Activated naive CD4-positive, alpha-beta T cell treated with anti-CD3 and anti-CD28 coated beads, Interleukin-2, amount 10 ng/mL, durations not matched to agents 7 days and 5 days (primary cell): ENCODE measurements at regions not wholly inside any gene's neighbourhood (a gene's known extent, or its start where the extent isn't known, plus 50 kb on each side); places are given as distances from the start of the nearest gene placed in this dataset.
A peak's percentile ranks its signal among the peaks of the same experiment; 100 is the strongest.
"Not testable (repeated sequence)": the region's sequence is repeated elsewhere in the genome, so short reads cannot be mapped to it uniquely, and the experiment has no call there.

ENCODE experiments used
- CTCF ChIA-PET: fragments of 350-600 bp; sonication (Branson Sonifier 250); formaldehyde crosslinking; loops from one replicate; lab custom pipeline; 2021; ENCODE audit warnings: antibody characterized with exemption; lab: Charles Lee
- DNase-seq: peaks from one replicate; pipeline ENCODE4 v3.0.0-alpha.2; 2020
- H3K27ac Mint-ChIP-seq: one replicate; pipeline ENCODE4 v1.8.0; 2021; ENCODE audit warnings: mild to moderate bottlenecking, moderate library complexity, mixed read lengths
- H3K27me3 Mint-ChIP-seq: one replicate; pipeline ENCODE4 v1.8.0; 2021; ENCODE audit warnings: mild to moderate bottlenecking, mixed read lengths
- H3K36me3 Mint-ChIP-seq: one replicate; pipeline ENCODE4 v1.8.0; 2021; ENCODE audit warnings: mixed read lengths
- H3K4me1 Mint-ChIP-seq: one replicate; pipeline ENCODE4 v1.8.0; 2021; ENCODE audit warnings: mixed read lengths
- H3K4me3 Mint-ChIP-seq: one replicate; pipeline ENCODE4 v1.8.0; 2021; ENCODE audit warnings: mild to moderate bottlenecking, moderate library complexity, mixed read lengths
- H3K9me3 Mint-ChIP-seq: one replicate; pipeline ENCODE4 v1.8.0; 2021; ENCODE audit warnings: mixed read lengths

DNA sequence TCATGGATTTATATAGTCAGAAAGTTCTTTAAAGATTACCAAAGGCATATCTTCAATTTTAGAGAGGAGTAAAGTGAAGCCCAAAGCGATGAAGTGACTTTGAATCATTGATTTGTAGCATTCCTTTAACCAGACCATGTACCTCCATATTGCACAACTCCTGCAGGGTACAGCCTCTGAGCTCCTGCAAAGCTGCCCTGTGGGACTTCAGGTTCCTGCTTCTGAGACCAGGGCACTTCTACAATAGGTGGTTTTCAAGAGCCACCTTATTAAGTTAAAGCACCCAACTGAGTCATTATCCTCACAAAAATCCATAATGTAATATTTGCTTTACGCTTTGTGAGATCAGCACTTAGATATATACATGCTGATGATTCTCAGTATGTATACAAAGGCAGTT lies 270.7 kb upstream of the RGS17 start:
- CTCF ChIA-PET = no interaction called here
- Mint-ChIP-seq H3K36me3 (no peaks in the 10 kb centered on the region), H3K4me1 (no peaks in the 10 kb centered on the region), H3K9me3 (peaks cover 1% of the 10 kb centered on the region), H3K27ac (no peak overlapping the region), H3K4me3 (no peak overlapping the region), H3K27me3 (no peaks in the 10 kb centered on the region)
- no peak for DNase-seq

DNA sequence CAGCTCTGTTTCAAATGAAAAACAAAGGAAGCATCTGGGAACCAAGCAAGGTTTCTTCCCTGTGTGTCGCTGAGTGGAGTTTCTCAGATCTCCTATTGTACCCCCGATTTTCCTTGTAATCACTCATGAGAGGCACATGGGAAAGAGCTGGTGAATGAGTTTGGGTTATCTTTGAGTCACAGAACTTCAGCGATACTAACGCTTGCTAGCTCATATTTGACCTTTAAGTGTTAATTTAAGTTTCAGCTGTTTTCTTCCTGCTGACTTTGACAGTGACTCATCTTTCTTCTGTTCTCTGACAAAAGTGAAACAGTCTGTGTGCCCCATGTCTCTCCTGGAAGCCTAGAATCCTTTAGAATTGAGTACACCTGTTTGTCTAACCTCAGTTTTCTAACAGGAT lies 261.1 kb upstream of the RGS17 start:
- Mint-ChIP-seq H3K27me3 (no peaks in the 10 kb centered on the region), H3K9me3 (peaks cover 1% of the 10 kb centered on the region), H3K36me3 (no peaks in the 10 kb centered on the region), H3K27ac (no peak overlapping the region), H3K4me3 (no peak overlapping the region), H3K4me1 (no peaks in the 10 kb centered on the region)
- CTCF ChIA-PET = no interaction called here
- DNase-seq = no peak

DNA sequence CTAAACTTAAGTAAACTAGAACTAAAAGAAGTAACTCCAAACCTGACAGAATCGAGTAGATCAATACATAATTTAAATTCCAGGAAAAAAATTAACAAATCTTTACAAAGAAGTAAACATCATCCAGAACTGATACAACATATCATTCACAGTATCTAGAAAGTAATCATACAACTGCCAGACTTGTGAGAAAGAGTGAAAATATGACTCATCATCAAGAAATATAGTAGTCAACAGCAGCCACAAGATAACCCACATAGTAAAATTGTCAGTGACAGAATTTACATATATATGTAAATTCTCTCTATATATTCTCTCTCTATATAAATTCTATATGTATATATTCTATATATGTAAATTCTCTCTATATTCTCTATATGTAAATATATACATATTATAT lies 242.8 kb upstream of the RGS17 start:
- Mint-ChIP-seq H3K27ac (no peak overlapping the region), H3K9me3 (no peaks in the 10 kb centered on the region), H3K4me1 (no peaks in the 10 kb centered on the region), H3K27me3 (no peaks in the 10 kb centered on the region), H3K36me3 (no peaks in the 10 kb centered on the region), H3K4me3 (no peak overlapping the region)
- CTCF ChIA-PET = no interaction called here
- no peak for DNase-seq

DNA sequence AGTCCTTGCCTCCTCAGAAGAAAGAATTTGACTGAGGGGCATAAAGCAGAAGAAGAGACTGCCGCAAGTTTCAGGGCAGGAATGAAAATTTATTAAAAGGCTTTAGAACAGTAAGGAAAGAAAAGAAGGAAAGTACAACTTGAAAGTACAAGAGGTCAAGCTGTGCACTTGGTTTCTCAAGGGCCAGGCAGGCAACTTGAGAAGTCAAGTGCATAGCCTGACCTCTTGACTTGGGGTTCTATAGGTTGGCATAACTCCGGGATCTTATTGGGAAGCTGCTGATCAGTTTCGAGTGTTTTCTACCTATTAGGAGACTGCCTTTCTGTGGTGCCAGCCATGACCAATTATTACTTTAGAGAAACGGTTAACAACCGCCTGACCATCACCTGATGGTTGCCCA lies 237.0 kb upstream of the RGS17 start:
- H3K36me3 Mint-ChIP-seq = no peaks in the 10 kb centered on the region
- no peaks in the 10 kb centered on the region for H3K27me3 Mint-ChIP-seq
- no peaks in the 10 kb centered on the region for H3K9me3 Mint-ChIP-seq
- H3K27ac Mint-ChIP-seq = no peak overlapping the region
- CTCF ChIA-PET = no interaction called here
- no peak overlapping the region for H3K4me3 Mint-ChIP-seq
- no peak for DNase-seq
- H3K4me1 Mint-ChIP-seq = no peaks in the 10 kb centered on the region

DNA sequence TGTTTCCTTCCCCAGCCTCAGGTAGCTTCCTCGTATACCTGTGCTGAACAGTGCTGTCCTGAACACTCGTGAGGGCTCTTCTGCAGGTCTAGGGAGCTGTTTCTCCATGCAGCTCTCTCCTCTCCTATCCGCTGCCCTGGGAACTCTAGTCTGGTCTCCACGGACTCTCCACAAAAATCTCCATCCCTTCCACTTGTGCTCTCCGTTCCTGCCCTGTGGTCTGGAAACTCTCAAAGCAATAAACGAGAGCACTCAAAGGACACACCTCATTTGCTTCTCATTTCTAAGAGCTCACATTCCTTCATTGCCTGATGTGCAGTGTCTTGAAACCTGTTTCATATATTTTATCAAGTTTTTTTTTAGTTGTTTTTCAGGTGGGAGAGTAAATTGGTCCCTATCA lies 235.9 kb upstream of the RGS17 start:
- CTCF ChIA-PET = no interaction called here
- no peak for DNase-seq
- H3K4me1 Mint-ChIP-seq = no peaks in the 10 kb centered on the region
- no peak overlapping the region for H3K27ac Mint-ChIP-seq
- H3K27me3 Mint-ChIP-seq = no peaks in the 10 kb centered on the region
- no peaks in the 10 kb centered on the region for H3K36me3 Mint-ChIP-seq
- no peaks in the 10 kb centered on the region for H3K9me3 Mint-ChIP-seq
- no peak overlapping the region for H3K4me3 Mint-ChIP-seq

DNA sequence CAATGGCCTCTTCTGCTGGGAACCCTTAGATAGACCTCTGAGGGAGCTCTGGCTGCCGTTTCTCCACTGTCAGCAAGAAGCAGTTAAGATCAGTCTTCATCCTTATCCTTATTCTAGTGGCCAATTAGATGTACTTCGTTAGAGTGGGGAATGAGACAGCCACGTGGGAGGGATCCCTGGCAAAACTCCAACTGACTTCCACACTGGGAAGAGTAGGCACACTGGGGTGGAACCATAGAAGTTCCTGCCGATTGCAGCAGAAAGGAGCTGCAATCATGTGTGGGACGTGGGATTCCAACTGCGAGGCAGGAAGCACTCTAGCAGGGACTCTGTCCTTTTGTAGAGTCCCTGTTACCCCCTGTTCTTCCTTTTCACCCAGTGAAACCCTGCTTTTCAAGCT lies 226.3 kb upstream of the RGS17 start:
- Mint-ChIP-seq H3K36me3 (no peaks in the 10 kb centered on the region), H3K4me3 (no peak overlapping the region)
- CTCF ChIA-PET = no interaction called here

DNA sequence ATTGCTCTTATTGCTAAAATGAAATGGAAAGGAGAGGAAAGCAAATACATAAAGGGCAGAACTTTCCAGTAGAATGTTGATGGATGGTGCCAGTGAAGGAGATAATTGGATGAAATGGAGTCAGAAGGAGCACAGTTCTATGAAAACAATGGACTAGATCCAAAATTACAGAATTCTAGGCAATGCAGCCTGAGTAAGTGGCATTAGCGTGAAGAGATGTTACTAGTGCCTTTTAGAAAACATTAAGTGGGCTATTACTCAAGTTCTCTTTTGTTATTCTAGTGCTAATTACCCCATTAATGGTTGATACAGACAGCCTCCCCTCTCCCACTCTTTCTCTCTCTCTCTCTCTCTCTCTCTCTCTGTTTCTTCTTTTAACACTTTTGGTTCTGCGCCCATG lies 209.5 kb upstream of the RGS17 start:
- CTCF ChIA-PET = no interaction called here
- H3K9me3 Mint-ChIP-seq = no peaks in the 10 kb centered on the region
- no peak overlapping the region for H3K4me3 Mint-ChIP-seq
- no peak for DNase-seq
- H3K4me1 Mint-ChIP-seq = no peaks in the 10 kb centered on the region
- no peaks in the 10 kb centered on the region for H3K36me3 Mint-ChIP-seq
- H3K27ac Mint-ChIP-seq = no peak overlapping the region
- no peaks in the 10 kb centered on the region for H3K27me3 Mint-ChIP-seq

More for the DNA sequence above, 226.3 kb upstream of the RGS17 start:
- Mint-ChIP-seq H3K27me3 (no peaks in the 10 kb centered on the region), H3K9me3 (no peaks in the 10 kb centered on the region), H3K4me1 (no peaks in the 10 kb centered on the region), H3K27ac (no peak overlapping the region)
- DNase-seq = no peak

DNA sequence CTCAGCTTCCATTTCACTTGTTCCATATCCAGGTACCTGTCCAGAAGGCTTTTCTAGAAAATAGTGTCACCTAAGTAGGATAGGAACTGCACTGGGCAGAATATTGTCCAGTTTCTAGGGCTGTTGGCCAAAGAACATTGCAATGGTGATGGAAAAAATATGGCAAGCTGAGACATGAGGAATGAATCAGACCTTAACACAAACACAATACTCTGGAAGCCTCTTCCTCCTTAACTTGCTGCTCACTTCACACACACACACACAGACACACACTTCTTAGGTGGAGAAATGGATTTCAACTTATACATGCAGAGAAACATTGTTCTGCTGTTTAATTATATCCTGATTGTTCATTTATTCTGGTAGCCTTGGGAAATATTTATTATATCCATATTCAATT lies 203.0 kb upstream of the RGS17 start:
- Mint-ChIP-seq H3K36me3 (no peaks in the 10 kb centered on the region), H3K4me3 (no peak overlapping the region), H3K27ac (no peak overlapping the region), H3K9me3 (no peaks in the 10 kb centered on the region), H3K27me3 (no peaks in the 10 kb centered on the region), H3K4me1 (no peaks in the 10 kb centered on the region)
- CTCF ChIA-PET = no interaction called here
- DNase-seq = no peak

DNA sequence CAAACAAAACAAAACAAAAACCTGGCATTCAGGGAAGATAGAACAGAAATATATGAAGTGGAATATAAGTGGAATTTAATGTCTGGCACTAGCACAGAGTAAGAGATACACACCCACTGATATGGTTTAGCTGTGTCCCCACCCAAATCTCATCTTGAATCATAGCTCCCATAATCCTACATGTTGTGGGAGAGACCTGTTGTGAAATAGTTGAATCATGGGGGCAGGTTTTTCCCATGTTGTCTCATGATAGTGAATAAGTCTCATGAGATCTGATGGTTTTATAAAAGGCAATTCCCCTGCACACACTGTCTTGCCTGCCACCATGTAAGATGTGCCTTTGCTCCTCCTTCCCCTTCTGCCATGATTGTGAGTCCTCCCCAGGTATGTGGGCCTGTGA lies 200.1 kb upstream of the RGS17 start:
- H3K27me3 Mint-ChIP-seq, H3K4me1 Mint-ChIP-seq, H3K36me3 Mint-ChIP-seq, DNase-seq, H3K27ac Mint-ChIP-seq, CTCF ChIA-PET, H3K4me3 Mint-ChIP-seq, H3K9me3 Mint-ChIP-seq: not testable (repeated sequence)

DNA sequence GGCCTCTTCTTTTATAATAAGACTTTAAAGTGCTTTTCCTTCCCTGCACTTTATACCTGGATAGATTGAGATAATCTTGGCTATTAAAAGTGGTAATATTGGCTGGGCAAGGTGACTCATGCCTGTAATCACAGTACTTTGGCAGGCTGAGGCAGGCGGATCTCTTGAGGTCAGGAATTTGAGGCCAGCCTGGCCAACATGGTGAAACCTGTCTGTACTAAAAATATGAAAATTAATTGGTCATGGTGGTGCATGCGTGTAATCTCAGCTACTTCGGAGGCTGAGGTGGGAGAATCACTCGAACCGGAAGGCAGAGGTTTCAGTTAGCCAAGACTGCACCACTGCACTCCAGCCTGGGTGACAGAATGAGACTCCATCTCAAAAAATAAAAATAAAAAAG lies 197.1 kb upstream of the RGS17 start:
- no peaks in the 10 kb centered on the region for H3K9me3 Mint-ChIP-seq
- no peaks in the 10 kb centered on the region for H3K27me3 Mint-ChIP-seq
- no peaks in the 10 kb centered on the region for H3K36me3 Mint-ChIP-seq
- no peaks in the 10 kb centered on the region for H3K4me1 Mint-ChIP-seq
- CTCF ChIA-PET = no interaction called here
- no peak overlapping the region for H3K27ac Mint-ChIP-seq
- no peak overlapping the region for H3K4me3 Mint-ChIP-seq
- DNase-seq = no peak

DNA sequence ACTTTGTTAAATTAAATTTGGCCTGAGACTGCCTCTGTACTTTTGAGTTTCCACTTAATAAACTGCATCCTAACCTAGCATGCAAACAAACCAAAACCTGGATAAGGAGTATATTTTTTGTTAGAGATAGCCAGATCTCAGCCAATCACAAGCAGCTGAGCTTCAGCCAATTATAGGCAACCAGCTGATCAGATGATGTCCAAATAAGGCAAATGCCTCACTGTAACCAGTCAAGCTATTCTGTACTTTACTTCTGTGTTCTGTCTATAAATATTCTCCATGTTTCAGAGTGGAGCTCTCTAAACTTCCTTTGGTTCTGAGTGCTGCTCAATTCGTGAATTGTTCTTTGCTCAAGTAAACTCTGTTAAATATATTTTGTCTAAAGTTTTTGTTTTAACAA lies 194.6 kb upstream of the RGS17 start:
- Mint-ChIP-seq H3K27me3 (no peaks in the 10 kb centered on the region), H3K27ac (no peak overlapping the region), H3K4me1 (no peaks in the 10 kb centered on the region), H3K4me3 (no peak overlapping the region), H3K9me3 (no peaks in the 10 kb centered on the region), H3K36me3 (no peaks in the 10 kb centered on the region)
- CTCF ChIA-PET = no interaction called here
- no peak for DNase-seq

DNA sequence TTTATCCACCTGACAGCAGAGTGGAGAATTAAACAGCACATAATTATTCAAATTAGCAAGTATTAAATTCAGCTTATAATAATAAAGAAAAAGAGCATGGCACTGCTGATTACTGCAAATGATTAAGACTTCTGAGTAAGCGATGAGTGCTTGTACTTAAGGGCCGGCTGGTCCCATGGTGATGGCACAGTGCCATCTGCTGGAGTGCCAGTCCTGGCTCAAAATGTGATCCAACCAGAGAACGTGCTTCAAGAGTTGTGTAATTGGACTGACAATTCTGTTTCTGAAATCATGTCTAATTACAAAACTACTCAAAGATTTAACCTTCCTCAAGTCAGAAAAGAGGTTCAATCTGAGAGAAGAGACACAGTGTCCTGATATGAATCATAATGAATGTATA lies 181.6 kb upstream of the RGS17 start:
- Mint-ChIP-seq H3K36me3 (no peaks in the 10 kb centered on the region), H3K4me1 (peaks cover 13% of the 10 kb centered on the region), H3K4me3 (no peak overlapping the region), H3K27me3 (no peaks in the 10 kb centered on the region), H3K27ac (no peak overlapping the region), H3K9me3 (no peaks in the 10 kb centered on the region)
- CTCF ChIA-PET = interaction anchor here (0.8 to 2.7 kb wide), 2 partner anchors 82 to 282 kb away, joined by 3 to 16 read pairs; no protein-coding TSS in a partner anchor
- peak; percentile 49 for DNase-seq

DNA sequence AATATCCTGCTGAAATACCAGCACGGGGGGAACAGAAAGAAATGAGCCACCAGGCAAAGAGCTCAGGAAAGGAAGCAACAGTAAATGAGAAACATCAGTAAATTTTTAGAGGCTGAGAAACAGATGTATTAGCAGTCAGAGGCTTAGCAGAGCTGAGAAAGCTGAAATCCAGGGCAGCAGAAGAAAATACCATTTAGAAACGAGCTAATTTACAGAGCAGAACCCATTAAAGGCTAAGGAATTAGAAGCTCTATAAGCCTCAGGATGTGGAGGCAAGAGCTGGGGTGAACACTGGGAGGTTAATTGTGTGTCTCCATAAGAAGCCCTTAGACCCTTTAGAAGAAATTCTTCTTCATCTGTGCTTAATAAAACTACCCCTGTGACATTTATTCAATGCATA lies 178.6 kb upstream of the RGS17 start:
- Mint-ChIP-seq H3K36me3 (no peaks in the 10 kb centered on the region), H3K4me3 (no peak overlapping the region), H3K9me3 (no peaks in the 10 kb centered on the region), H3K27me3 (no peaks in the 10 kb centered on the region), H3K27ac (no peak overlapping the region), H3K4me1 (peaks cover 13% of the 10 kb centered on the region)
- no peak for DNase-seq
- CTCF ChIA-PET = no interaction called here

DNA sequence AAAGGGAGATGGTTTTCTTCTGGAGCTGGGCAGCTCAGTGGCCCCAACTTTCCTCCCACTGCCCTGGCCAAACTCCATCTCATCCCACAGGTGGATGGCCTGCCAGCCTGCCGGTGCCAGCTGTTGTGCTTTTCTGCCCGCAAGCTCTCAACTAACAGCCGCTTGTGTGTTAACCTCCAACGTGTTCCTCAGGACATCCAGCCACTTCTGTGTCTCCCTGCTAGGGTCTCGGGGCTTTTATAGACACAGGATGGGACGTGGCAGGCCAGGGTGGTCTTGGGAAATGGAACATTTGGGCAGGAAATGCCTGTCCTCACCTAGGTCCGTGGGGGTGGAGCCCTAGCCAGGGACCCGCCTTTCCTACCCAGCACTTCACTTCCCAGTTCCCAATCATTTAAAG lies 171.1 kb upstream of the RGS17 start:
- no peaks in the 10 kb centered on the region for H3K27me3 Mint-ChIP-seq
- no peaks in the 10 kb centered on the region for H3K36me3 Mint-ChIP-seq
- no peak for DNase-seq
- no peaks in the 10 kb centered on the region for H3K9me3 Mint-ChIP-seq
- no peak overlapping the region for H3K4me3 Mint-ChIP-seq
- no peak overlapping the region for H3K27ac Mint-ChIP-seq
- CTCF ChIA-PET = no interaction called here
- H3K4me1 Mint-ChIP-seq = no peaks in the 10 kb centered on the region

DNA sequence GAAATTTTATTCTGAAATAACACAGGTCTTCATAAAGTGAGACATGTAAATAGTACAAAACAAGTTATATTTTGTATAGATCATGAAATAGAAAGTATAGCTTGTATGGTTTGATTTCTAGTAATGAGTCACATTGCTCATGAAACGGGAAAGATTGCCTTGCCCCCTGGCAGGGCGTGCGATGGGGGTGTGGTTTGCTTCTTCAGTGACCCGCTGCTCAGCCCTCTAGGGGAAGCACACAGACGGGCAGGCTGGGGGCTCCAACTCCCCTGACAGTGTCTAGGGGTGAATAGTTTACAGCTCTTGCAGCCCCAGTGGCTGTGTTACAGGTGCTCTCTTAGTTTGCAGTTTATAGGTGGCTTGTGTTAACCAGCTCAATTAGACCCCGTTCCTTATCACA lies 170.5 kb upstream of the RGS17 start:
- CTCF ChIA-PET = no interaction called here
- Mint-ChIP-seq H3K27me3 (no peaks in the 10 kb centered on the region), H3K36me3 (no peaks in the 10 kb centered on the region), H3K9me3 (no peaks in the 10 kb centered on the region), H3K27ac (no peak overlapping the region), H3K4me3 (no peak overlapping the region), H3K4me1 (no peaks in the 10 kb centered on the region)
- peak; percentile 17 for DNase-seq

DNA sequence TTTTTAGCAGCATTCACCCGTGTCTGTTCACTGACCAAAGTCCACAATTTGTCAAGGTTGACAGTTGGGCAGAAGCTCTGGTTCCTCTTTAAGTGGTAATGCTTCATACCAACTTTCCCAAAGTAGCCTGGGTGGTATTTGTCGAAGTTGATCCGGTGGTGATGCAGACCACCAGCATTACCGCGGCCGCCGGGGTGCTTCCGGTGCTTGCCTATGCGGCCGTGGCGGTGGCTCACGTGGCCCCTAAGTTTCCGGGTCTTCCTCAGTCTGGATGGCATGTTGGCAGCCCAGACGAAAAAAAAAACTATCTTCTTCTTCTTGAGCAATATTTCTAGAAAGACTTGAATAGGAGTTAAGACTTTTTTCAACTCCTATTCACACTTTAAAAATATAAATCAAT lies 151.4 kb upstream of the RGS17 start:
- H3K4me1 Mint-ChIP-seq, H3K36me3 Mint-ChIP-seq, CTCF ChIA-PET, DNase-seq, H3K9me3 Mint-ChIP-seq, H3K27ac Mint-ChIP-seq, H3K4me3 Mint-ChIP-seq, H3K27me3 Mint-ChIP-seq: not testable (repeated sequence)
